ENCODE measurements at regions not wholly inside any gene's neighbourhood (a gene's known extent, or its start where the extent isn't known, plus 50 kb on each side); places are given as distances from the start of the nearest gene placed in this dataset.
A peak's percentile ranks its signal among the peaks of the same experiment; 100 is the strongest.

DNA sequence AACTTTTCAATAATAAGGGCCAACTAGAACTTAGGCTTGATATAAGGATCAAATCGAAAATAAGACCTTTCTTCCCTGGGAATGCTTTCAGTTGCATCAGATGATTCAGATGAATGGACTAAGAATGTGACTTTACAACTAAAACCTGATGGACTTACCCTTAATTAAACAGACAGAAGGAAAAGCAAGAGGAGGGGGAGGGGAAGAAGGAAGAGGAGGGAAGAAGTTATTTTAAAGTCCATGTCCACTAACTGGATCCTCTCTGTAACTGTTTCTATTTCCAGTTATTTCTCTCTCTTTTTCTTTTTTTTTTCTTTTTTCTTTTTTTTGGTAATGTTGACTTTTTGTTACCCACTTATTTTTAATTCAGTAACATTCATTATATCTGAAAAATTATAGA, 486.0 kb downstream of the MAFB start:
- no peak for DNase-seq

DNA sequence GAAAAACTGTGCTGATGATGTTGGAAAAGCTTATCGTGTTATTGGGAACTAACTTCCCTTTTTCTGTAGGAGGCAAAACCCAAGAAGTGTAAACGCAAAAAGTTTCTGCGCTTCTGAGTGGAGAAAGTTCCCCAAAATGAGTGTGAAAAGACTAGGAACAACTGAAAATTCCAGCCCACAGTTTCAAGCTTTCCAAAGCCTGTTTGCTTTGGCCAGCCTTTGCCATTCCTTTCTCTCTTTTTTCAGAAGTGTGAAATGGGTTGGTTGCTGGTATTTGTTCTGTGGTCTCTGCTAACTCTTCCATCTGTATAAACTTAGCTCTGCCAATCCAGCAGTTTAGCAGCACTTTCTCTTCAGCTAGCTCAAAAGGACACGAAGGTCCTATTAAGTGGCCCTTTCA, 491.3 kb downstream of the MAFB start:
- DNase-seq = no peak

DNA sequence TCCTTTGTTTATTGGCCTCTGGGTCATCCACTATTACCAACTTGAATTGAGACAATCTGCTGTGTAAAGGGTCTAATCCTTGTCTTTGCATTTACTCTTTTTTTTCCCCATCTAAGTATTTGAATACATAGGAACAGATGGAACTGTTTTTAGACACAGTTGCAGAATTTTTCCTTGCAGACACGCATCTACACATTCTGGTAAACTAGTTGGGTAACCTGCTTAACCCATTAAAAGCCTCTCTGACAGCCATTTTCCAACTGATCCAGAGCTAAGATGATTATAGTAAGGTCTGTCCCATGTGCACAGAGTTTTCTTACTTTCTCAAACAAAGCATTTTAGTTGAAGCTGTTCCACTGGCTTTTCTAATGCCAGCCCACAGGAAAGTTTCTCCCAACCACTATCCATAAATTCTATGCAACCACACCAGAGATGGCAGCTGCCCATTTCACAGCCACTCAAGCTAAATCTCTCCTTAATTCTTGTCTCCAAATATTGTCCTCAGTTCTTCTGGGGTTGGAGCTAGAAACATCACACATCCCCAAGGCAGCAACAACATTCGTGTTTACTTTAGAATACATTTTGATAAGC, 492.1 kb downstream of the MAFB start:
- no peak for DNase-seq

DNA sequence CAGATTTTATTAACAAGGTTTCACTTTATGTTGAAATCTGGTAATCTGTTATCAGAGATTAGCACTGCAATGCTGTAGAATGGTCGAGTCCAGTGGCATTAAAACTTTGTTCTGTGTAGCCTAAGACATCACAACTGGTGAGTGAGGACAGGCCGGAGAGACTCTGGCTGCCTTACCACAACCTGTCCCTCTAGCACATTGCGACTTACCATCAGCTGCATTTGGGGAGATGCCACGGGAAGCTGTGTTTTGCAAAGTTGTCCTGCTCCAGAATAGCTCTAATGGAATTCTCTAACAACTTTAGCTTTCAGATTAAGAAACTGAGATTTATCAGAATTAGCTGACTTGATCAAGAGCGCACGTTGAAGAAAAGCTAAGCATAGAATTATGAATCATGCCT, 493.3 kb downstream of the MAFB start:
- no peak for DNase-seq

DNA sequence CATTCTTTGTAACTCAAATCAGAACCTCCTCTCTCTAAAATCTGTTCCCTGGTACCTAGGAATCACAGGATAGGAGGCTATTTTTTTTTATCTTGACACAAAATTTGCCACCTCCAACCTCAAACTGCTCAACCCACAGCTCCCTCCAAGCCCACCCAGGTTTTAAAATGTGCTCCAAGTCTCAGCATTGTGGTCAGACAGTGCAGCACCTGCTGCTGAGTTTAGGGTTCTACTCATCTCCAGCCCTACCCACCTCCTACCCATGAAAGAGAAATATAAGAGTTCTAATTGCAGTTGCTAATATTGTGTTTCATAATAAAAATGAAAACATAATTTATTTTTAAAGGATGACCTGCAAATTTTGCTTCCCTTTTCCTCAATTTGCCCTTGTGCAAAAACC, 496.5 kb downstream of the MAFB start:
- no peak for DNase-seq

DNA sequence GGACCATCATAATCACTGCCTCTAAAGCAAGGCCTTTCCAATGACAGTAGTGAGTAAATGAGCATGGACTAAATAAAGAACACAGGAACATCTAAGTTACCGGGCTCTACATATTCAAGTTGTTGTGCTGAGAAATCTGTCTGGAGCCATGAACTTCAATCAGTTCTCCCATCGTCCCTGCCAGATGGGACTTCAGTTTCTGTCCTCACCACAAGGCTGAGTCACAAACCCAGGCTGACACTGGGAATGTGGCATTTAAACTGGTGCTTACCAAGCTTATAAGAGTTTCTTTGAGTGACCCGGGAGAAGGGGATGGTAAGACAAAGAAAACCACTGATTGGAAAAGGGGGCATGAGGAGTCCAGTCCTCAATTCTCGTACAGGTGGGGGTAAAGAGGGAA, 497.0 kb downstream of the MAFB start:
- no peak for DNase-seq

DNA sequence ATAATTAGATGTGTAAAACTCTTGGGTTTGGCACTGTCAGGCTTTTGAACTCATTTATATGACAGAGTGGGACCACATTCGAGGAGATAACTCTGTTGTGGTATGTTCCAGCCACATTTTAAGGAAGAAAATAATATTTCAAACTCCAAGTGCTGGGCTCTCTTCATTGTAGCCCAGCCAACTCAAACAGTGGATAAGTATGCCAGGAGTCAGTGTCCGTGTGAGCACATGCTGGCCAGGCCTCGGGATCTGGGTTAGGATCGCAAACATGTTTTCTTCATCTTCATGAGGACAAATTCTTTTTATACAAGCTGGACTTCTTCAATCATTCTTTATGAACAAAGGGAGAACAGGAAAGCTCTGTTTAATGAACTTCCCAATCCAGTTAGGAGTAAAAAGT, 497.5 kb downstream of the MAFB start:
- DNase-seq = no peak

DNA sequence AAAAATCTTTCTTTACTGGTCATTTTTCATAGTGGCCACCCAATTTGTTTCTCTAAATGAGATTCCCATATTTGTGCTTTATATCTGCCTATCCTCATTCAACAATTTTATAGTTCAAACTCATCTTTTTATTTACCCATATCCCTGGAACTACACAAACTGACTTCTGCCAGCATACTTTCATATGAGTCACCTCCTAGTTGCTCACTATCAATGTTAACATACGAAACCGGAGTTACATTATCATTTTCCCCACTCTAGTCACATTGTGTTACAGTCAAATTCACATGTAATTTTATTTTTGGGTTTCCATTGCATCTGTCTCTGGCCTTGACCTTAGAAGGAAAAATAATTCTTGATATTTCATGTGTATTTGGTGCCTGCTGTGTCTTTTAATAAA, 499.4 kb downstream of the MAFB start:
- DNase-seq = no peak

DNA sequence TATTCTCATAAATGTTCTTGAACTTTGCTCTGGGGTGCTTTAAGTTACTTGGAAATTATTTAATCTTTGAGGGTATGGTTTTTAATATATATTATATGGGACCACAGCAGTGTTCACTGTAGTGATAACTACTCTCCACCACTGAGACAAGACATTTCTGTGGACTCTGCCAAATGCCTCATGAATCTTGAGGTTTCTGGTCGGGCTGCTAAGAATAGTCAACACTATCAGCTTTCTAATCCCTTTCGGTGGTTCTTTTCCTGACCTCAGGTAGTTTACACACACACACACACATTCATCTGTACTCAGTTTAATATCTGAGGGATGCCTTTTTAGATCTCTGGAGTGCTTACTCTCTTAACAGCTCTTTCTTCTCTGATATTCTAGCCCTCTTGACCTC, 500.7 kb downstream of the MAFB start:
- DNase-seq = no peak

DNA sequence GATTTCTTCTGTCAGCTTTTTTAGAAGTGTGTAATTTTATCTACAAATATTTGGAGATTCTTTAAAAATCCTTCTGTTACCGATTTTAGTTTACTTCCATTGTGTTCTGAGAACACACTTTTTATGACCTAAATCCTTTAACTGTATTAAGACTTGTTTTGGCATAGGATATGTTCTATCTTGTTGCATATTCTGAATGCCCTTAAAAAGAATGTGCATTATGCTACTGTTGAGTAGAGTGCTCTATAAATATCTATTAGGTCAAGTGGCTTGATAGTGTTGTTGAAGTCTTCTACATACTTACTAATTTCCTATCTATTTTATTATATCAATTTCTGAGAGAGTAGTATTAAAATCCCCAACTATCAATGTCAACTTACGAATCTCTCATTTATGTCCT, 502.2 kb downstream of the MAFB start:
- DNase-seq = no peak

DNA sequence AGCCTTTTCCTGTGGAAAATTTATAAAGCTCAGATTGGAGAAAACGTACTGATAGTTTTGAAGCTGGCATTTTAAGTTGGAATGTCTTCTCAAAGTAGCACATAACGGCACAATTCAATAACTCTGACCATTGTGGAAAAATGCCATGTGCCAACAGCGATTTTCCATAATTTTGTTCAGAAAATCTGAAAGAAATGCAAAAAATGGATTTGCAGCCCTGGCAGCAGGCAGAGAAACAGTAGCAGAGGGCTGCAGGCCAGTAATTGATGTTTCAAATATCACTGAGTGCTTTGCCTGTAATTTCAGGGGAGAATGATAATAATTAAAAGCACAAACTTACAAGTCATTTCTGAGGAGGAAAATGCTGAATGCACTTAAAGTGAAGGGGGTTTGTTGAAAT, 507.4 kb downstream of the MAFB start:
- no peak for DNase-seq

DNA sequence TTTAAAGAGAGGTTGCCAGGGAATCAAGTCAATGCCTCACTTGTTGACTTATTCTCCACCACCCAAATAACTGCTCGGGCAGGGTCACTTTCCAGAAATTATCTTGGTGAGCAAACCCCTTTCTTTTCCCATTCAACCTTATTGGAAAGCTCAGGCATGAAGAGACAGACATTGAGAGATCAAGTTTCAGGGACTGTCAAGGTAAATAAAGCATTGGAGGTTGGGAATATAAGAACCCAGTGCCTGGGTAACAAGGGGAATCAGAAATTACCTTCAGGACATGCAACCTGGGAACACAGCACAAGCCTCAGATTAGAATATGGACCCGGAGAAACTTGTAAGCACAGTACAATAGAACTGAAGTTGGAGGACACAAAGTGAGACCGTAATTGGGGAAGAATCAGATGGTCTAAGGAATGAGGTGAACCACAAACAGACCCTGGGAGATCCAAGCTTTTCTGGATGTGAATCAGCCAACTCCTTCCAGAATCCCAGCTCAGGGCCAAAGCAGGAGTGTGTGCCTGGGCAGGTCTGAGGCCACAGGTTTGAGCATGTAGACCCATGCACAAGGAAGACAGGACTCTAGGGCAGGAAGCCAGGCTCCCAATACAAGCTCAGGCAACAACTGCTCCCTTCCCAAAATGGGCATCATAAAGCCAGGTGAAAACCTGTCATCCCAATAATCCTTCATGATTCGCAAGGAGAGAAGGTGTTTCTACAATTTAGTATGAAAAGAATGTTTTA, 512.8 kb downstream of the MAFB start:
- no peak for DNase-seq

DNA sequence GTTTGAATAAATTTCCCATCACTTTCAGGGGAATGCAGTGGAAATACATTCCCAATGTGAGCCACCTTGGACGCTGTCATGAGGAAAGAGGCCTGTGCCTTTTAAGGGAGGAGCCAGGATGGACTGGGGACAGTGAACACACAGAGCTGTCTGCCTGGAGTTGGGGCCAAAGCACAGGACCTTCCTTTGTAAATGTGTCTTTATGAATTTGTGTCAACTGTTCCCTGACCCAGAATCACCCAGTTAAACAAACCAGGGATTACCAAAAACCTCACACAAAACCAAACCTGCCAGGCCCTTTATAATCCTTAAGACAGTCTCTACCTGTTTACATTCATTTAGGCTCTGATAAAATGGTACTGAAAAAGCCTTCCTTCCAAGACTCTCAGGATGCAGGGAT, 513.7 kb downstream of the MAFB start:
- DNase-seq = no peak

DNA sequence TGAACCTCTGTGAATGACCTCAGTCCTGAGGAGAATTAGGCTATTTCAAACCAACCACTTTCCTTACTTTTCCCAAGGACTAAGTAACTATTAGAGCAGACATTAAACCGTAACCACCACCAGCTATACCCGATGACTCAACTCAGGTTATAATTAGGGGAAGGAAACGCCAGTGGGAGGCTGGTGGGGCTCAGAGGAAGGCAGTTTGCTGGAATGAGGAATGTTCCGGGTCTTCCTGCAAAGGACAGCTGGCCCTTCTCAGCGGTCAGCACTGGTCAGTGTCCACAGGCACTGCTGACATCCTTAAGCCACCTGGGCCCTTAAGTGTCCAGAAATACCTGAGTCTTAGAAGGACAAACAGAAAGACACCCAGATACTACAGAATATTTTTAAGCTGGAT, 515.2 kb downstream of the MAFB start:
- DNase-seq = no peak

DNA sequence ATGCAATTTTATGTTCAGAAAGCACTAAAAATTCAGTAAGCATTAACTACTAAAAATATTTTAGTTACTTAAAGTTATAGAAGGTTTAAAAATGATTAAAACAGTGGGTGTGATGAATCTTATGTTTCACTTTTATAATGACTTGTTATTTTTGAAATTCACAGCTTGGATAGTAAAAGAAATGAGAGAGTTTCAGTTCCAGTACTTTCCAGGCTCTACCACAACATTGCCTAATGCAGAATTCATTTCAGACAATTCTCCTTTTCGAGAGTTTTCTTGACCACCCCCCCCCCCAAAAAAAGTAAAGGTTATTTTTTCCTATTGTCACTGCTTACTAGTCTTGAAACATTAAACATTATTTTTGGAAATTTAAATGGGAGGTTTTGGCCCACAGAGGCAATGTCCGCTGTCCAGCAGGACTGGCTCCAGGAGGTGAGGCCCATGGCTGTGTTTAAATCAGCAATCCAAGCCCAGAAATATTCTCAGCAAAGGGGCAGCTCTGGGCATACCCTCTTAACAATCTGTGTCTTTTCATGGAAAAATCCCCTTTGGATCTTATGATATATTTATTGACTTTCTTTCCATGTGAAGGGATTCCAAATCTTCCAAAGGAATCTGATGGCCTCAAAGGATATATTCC, 519.9 kb downstream of the MAFB start:
- peak; percentile 29 for DNase-seq

DNA sequence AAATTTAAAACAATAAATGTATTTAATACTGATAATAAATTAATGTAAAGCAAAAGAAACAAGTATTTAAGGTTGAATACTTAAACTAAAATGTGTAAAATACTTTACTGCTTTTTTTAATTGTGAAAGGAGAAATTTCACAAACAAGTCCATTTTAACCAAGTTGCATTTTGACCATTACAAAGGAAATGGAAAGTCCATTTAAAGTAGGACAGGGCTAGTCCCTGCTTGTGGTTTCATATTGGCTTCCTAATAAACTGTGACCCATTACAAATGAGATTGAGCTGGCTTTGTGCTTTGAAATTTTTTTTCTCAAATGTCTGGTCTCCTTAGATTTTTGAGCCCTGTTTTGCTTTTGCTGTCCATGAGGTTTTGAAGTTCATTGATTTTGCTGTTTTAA, 527.6 kb downstream of the MAFB start:
- no peak for DNase-seq

DNA sequence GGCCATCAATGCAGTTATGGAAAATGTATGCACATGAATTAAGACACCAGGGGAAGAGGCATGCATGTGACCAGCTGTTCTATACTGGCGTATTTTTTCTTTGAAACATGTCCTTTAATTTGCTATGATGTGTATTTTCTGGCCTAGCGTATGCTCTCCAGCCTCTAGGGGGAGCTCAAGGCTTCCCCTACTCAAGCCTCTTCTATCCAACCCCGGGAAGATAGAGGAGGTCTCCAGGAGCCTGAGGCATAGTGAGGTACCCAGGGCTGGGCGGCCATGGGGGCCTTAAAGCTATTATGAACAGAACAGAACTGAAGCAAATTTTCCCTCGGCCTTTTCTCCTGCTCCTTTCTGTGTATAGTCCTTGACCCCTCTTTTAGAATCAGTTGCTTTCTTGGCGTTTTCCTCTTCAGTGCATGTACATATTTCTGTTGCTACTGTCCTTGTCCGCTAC, 528.9 kb downstream of the MAFB start:
- peak; percentile 47 for DNase-seq

DNA sequence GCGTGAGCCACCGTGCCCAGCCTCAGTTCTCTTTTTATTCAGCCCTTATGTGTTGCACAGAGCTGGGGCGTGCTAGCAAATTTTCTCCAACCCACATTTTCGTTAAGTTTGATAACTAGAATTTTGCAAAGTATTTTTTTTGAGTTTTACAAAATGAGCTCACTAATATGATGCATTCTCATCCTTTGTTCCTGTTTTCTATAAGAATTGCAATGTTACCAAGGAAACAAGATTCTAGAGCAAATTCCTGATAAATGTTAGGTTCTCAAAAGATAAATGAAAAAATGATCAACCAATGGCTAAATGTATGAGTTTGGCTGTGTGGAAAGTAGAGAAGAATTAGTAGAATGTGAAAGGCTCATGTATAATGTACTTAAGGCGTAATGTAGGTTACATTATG, 529.8 kb downstream of the MAFB start:
- DNase-seq = no peak

DNA sequence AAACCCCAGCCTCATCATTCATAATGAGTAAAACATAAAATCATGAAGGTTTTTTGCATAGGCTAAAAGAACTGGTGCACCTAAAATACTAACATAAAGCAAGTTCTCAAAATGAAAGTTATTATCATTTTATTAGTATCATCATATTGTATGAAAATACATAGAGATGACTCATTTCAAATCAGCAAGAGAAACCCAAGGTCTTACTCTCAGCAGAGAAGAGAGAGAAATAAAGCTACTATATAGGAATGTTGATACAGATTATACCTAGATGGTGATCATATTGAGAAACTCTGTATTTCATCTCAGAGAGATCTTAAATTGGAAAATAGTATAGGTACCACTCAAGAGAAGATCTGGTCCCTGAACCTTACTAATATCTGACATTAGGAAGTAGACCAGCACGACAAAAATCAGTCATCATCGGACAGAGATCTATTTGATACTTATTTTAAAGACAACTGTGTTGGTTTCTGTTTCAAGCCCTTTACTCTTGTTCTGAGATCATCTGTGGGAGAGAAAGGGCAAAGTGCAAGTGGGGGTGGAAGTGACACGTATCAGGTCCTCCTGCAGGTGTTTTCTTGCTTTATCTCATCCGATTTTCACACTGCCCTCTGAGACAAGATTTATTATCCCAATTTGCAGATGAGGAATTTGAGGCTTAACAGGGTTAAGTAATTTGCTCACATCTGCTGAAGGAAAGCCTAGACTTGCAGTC, 532.3 kb downstream of the MAFB start:
- DNase-seq = no peak

DNA sequence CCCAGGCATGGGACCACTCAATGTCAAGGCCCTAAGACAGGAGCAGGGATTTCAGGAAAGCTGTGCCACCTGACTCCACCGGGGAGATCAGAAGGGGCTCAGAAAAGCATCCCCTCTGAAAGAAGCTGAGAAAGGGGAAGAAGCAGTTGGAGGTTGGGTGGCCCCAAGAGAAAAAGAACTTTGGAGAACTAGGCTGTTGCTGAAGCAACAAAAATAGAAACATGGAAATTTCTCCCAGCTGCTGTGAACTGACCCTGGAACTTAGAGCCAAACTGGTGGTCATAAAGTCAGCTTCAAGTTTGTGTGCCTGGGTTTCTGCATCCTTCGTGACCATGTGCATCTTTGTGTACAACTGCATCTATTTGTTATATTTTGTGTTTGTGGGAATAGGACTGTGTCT, 534.5 kb downstream of the MAFB start:
- no peak for DNase-seq

DNA sequence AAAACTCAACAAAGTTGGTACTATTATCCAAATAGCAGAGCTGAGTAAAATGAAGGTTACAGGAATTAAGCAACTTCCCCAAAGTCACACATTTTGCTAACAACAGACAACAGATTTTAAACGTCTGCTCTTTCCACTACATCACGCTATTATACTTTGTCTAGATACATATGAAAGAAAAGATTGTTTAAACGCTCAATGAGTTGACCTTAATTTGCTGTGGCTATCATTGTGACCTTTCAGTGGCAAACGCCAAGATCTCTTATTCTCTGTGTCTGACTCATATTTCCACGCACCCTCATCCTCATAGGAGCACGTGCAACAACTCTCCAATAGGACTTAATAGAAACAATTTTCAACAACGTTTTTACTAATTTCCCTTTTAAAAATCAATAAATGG, 540.1 kb downstream of the MAFB start:
- DNase-seq = no peak

DNA sequence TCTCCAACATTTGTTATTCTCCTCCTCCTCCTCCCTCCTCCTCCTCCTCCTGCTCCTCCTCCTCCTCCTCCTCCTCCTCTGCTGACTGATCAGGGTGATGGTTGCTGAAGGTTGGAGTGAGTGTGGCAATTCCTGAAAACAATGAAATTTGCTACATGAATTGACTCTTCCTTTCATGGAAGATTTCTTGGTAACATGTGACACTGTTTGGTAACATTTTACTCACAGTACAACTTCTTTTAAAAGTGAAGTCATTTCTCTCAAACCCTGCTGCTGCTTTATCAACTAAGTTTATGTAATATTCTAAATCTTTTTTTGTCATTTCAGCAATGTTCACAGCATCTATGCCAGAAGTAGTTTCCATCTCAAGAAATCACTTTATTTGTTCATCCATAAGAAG, 543.0 kb downstream of the MAFB start:
- DNase-seq = no peak

DNA sequence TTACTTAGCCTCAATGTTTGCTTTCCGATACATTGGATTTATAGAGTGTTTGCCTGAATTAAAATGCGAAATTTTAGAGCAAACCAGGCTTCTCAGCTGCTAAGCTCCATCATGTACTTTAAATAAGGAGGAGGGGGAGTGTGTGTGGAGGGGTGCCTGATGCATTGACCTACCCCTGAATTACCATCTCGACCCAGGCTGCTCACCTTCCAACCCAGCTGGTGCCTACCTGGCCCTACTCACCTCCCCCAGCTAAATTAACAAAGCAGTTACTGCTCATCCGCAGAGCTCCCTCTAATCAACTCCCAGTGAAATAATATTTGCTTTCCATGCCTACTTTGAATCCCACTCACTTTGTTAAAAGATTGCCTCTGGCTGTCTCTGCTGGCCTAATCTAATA, 544.5 kb downstream of the MAFB start:
- no peak for DNase-seq

DNA sequence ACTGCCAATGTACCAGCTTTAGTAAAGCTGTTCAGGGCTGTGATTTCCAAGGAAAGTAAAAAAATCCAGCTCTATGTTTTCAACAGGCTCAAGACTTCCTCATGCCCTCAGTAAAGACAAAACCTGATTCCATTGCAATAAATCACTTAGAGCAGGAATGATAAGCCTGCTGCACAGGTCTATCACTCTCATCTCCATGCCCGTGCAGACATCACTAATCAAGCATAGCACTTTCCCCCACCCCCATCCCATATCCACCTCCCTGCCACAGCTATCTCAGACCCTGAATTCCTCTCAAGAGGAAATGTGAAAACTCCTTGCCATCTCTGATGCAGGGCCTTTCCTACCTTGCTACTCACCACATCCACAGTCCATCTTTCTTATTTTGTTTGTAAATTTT, 554.9 kb downstream of the MAFB start:
- DNase-seq = no peak

Measured in MV-4-11 (cell line).